ENCODE measurements at regions not wholly inside any gene's neighbourhood (a gene's known extent, or its start where the extent isn't known, plus 50 kb on each side); places are given as distances from the start of the nearest gene placed in this dataset.

DNA sequence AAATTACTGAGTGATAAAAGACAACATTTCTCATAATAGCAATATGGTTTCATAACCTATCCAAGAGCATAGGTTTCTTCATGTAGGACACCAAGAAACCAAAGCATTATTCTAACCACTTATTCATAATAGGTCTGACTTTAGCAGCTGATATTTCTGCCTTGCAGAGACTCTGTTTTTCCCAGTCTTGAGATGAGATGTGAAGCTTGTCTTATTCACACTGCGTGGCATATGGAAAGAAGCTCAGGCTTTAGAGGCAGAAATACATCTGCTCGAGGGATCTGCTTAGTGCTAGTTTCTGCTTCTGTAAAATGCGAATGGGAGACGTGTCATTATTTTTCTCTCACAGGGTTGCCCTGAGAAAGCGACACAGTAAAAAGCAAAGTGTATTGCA is 232.0 kb upstream of the SPRY2 start:
- ChIA-PET POLR2A (no interaction called here), CTCF (interaction anchor here (1.5 kb wide), 1 partner anchor 18 kb away, joined by 4 read pairs; no protein-coding TSS in a partner anchor)
- Histone ChIP-seq H3K27ac (ENCODE audit: insufficient read depth, low read depth, low read length) (no peak overlapping the region), H3K4me3 (replicated peaks in 1 of 3; ENCODE audit: insufficient read depth in 1 of 3, low read depth in 1 of 3, low read length in 3 of 3) (no peak overlapping the region), H3K9me1 (replicated peaks; ENCODE audit: control insufficient read depth, extremely low read depth, insufficient read depth, low read length) (no peaks in the 10 kb centered on the region), H3K36me3 (ENCODE audit: control insufficient read depth in 2 of 2, extremely low read depth in 1 of 2, insufficient read depth in 2 of 2, low read length in 2 of 2) (no peaks in the 10 kb centered on the region), H3K4me1 (ENCODE audit: control insufficient read depth, extremely low read depth, insufficient read depth, low read length) (no peaks in the 10 kb centered on the region), H3K4me2 (ENCODE audit: insufficient read depth, low read length) (no peak overlapping the region), H4K20me1 (replicated peaks; ENCODE audit: control insufficient read depth, extremely low read depth, insufficient read depth, low read length) (no peaks in the 10 kb centered on the region), H3K9me3 (replicated peaks; ENCODE audit: control insufficient read depth, insufficient read depth, low read length) (no peaks in the 10 kb centered on the region), H3K9ac (replicated peaks; ENCODE audit: extremely low read depth, insufficient read depth, low read length) (no peak overlapping the region), H3K79me2 (ENCODE audit: control insufficient read depth, insufficient read depth, low read length) (no peaks in the 10 kb centered on the region), H2AFZ (ENCODE audit: low read depth, low read length) (no peak overlapping the region), H3K27me3 (ENCODE audit: control insufficient read depth in 2 of 2, insufficient read depth in 2 of 2, low read length in 2 of 2) (no peaks in the 10 kb centered on the region)
- intact Hi-C loops (cut with micrococcal nuclease), result no loop called here
- TF ChIP-seq, protein P1, sequence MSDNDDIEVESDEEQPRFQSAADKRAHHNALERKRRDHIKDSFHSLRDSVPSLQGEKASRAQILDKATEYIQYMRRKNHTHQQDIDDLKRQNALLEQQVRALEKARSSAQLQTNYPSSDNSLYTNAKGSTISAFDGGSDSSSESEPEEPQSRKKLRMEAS (IDR thresholded peaks at IDR 0.05; ENCODE audit: insufficient read depth, insufficient read length), result no peak
- TF ChIP-seq JUN (IDR thresholded peaks at IDR 0.05; ENCODE audit: borderline replicate concordance, insufficient read depth, insufficient read length, low read depth) (no peak), GATA2 (IDR thresholded peaks at IDR 0.05; ENCODE audit: insufficient read depth, insufficient read length, low read depth, low read length) (no peak), EZH2 (IDR thresholded peaks at IDR 0.05; ENCODE audit: borderline replicate concordance, low read depth, low read length, severe bottlenecking) (no peak), MYC (IDR thresholded peaks at IDR 0.05; ENCODE audit: low read depth, low read length) (no peak), POLR2AphosphoS5 (IDR thresholded peaks at IDR 0.05; ENCODE audit: insufficient read depth, low read depth, low read length) (no peak), POLR2A (IDR thresholded peaks at IDR 0.05; ENCODE audit: low read depth, low read length) (no peak)
- TF ChIP-seq, protein P2, sequence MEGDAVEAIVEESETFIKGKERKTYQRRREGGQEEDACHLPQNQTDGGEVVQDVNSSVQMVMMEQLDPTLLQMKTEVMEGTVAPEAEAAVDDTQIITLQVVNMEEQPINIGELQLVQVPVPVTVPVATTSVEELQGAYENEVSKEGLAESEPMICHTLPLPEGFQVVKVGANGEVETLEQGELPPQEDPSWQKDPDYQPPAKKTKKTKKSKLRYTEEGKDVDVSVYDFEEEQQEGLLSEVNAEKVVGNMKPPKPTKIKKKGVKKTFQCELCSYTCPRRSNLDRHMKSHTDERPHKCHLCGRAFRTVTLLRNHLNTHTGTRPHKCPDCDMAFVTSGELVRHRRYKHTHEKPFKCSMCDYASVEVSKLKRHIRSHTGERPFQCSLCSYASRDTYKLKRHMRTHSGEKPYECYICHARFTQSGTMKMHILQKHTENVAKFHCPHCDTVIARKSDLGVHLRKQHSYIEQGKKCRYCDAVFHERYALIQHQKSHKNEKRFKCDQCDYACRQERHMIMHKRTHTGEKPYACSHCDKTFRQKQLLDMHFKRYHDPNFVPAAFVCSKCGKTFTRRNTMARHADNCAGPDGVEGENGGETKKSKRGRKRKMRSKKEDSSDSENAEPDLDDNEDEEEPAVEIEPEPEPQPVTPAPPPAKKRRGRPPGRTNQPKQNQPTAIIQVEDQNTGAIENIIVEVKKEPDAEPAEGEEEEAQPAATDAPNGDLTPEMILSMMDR (IDR thresholded peaks at IDR 0.05; ENCODE audit: extremely low read depth in 1 of 2, insufficient read depth in 1 of 2, low read depth in 1 of 2, low read length in 2 of 2), result no peak
- FAIRE-seq, result no peak
- dilution Hi-C loops (cut with MboI; ENCODE audit: extremely low pct_ligation_motif_present, low sequenced_read_pairs), result no loop called here
- DNase-seq (ENCODE audit: low read depth, low spot score), result no peak
- BruUV-seq (replicated peaks), result no TSS peak

All from endothelial cell of umbilical vein (primary cell).